Activated gamma-delta T cell treated with Interleukin-2 at 50 U/mL for 16 hours (primary cell): ENCODE measurements at regions not wholly inside any gene's neighbourhood (a gene's known extent, or its start where the extent isn't known, plus 50 kb on each side); places are given as distances from the start of the nearest gene placed in this dataset.
A peak's percentile ranks its signal among the peaks of the same experiment; 100 is the strongest.

Source experiments
- DNase-seq: peaks from one replicate; pipeline ENCODE4 v3.0.0-alpha.2; 2020

DNA sequence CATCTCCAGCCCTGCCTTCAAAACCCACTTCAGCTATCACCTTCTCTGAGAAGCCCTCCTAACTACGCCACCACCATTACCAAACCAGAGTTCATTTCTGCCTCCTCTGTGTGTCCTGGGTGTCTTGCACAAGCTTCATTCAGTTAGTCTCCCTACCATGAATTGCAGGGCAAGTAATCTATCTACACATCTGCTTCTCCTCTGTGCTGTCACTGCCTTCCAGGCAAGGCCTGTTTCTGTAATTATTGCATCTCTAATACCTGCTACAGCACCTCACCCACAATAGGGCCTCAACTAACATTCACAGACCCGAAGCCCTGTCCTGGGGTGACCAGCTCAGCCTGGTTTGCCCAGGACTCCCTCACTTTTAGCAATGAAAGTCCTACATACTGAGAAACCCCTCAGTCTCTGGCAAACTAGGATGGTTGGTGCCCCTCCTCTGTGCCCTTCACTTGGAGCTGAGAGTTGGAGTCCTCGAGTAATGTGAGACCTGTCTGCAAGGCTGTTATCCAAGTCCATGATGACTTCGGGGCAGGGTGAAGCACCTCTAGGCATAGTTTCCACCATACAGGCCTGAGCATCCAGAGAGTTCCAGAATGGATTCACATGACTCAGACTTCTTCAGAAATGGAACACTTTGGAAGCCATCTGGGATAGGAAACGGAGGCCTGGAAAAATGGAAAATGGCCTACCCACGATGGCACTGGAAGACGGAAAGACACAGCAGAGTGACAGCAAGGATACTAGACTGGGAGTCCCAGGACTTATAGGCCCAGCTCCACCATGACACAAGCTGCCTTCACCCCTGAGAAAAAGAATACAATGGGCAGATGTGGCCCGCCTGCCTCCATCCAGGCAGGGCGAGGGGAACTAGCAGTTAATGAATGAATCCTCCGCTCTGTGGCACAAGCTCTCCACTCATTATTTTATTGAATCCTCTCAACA is 269.3 kb downstream of the BUD13 start:
- DNase-seq = no peak

DNA sequence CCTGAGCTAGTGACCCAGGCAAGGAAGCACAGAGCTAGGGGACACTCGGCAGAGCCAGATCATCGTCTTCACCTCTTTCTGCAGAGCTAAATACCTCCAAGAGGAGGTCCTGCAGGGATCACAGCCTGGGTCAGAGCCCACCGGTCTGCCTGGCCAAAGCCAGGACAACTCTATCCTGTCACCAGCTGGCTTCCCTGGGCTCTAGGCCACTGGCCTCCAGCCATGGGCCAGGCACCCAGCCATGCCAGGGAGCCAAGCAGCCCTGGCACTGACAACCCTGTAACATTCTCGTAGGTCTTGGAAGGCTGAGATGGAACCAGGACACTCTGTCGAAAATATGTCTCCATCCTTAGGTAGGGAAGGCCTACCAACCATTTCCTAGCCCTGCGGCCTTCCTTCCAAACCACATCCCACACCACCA is 270.1 kb downstream of the BUD13 start:
- DNase-seq = no peak

- no peak for DNase-seq
These were observed 271.1 kb downstream of the BUD13 start for GRCh38 chr11:116501728-116502127.

GRCh38 chr11:116500947-116501602 is 271.7 kb downstream of the BUD13 start:
- no peak for DNase-seq

- no peak for DNase-seq
These were observed 272.5 kb downstream of the BUD13 start for GRCh38 chr11:116500026-116500946.

DNA sequence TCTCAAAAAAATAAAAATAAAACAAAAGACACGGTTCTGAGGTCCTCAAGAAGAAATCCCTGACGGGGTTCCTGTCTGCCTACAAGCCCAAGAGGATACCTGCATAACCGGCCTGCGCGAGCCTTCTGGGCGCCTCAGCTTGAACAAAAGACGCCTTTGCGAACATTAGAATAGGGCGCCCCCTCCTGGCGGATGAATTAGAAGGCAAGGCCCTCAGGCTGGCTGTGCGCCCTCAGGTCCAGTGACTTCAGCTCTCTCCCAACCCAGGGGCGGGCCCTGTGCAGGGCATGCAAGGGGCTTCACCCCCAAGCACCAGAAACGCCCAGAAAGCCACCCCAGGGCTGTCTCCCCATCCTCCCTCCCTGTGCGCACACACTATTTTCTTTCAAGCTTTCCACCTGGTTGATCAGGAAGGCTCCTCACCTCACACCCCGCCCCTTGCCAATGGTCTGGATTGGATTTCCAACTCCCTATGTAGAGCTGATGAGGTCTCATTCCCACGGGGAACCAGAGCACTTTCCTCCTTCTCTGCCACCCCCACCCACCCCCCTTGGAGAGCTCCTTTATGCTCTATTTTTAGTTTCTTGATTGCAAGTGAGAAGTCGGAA is 273.3 kb downstream of the BUD13 start:
- peak; percentile 8 for DNase-seq

- no peak for DNase-seq
These were observed 274.6 kb downstream of the BUD13 start for GRCh38 chr11:116498161-116498560.

GRCh38 chr11:116492600-116492999 is 280.2 kb downstream of the BUD13 start:
- DNase-seq = no peak

DNA sequence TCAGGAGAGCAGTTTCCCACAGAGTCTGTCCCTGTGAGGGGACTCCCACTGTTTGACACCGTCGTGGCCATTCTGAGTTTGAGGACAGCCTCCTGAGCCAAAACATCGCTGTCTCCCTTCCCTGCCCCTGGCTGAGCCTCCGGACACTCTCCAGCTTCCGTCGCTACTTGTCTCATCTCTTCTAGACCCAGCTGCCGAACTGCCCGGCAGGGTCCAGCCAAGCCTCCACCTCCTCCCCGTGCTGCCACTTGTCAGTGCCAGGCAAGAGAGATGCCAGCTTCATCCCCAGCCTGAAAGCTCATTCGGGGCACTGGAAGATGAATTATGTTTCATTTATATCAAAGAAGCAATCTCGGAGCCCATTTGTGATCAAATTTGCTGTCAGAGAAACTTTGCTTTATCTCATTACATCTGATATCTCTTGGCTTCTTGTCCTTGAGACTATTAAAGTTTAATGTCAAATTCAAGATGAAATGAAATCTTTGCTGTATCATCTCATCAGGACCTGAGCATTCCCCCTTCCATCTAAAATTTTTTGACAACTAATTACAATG is 283.9 kb downstream of the BUD13 start:
- DNase-seq = no peak

DNA sequence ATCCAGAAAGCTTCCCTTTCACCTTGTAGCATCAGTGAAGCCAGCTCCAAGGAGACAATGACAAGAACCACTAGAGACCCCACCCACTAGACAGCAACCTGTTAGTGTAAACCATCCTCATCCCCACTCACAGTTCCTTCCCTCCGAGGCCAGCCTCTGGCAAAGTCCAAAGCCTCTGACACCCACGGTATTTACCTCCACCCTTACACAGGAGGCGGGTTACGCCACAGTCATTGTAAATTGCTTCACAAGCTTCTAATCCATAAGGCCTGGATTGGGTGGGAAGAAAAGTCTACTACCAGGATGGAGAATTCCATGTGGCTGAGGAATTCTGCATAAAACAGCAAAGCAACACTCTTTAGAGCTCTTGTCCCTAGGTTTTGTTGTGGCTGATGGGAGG is 287.4 kb downstream of the BUD13 start:
- no peak for DNase-seq

GRCh38 chr11:116482716-116483115 is 290.1 kb downstream of the BUD13 start:
- no peak for DNase-seq

DNA sequence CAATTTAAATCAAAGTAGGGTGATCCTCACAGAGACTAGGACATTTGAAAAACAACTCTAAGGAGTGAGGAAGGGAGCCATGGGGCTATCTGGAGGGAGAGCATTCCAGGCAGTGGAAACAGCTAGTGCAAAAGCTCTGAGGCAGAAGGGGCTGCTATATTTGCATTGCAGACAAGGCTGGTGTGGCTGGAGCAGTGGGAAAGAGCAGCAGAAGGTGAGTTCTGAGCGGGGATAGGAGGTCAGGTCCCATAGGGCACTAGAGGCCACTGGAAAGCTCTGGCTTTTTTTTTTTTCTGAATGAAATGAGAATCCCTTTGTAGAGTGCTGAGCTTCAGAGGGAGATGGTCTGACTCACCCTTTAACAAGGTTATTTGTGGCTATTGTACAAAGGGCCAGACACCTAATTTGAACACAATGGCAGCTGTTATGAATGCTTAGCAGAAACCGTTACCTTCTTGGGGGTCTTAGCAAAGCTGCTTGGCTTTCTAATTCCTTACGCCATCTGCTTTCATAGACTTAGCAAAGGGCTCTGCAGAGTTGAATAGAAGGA is 291.6 kb downstream of the BUD13 start:
- DNase-seq = no peak

- DNase-seq = no peak
These were observed 293.8 kb downstream of the BUD13 start for GRCh38 chr11:116478669-116479668.

GRCh38 chr11:116478205-116478604 is 294.6 kb downstream of the BUD13 start:
- DNase-seq = no peak

- DNase-seq = no peak
These were observed 298.9 kb downstream of the BUD13 start for GRCh38 chr11:116473790-116474346.

DNA sequence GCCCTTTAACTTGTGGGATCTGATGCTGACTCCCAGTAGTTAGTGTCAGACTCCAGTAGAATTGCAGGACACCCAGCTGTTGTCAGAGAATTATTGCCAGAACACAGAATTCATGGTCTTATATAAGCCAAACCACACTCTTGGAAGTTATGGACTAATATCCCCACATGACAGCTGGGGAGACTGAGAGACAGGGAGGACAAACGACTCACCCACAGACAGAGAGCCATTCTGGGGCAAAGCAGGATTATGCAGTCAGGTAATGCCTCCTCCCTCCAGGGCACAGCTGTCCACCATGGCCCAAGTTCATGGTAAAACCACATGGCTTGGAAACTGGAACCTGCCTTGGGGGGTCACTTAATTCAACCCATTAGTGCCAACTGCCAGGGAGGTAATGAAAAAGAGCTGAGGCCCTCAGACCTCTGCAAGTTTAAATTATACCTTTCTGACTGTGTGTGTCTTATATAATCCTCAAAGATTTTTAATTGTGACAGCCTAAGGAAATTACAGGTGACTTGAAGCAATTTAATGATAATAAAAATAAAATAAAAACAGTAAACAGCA is 299.5 kb downstream of the BUD13 start:
- no peak for DNase-seq

DNA sequence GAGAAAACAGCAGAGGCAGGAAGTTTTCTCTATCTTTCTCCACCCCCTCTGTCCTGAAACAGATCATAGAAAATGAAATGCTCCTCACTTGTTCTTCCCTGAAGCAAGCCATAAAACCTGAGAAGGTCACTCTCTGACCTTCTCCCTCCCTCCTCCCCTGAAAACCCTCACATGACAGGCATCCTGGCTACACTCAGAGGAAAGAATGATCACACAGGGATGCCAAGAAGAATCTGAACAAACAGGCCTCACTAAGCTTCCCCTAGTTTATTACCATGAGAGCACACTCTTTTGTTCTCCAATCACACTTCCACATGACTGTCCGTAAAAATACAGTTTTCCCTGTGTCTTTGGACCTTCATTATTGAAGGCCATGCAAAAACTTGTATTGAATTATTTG is 300.1 kb downstream of the BUD13 start:
- DNase-seq = no peak

DNA sequence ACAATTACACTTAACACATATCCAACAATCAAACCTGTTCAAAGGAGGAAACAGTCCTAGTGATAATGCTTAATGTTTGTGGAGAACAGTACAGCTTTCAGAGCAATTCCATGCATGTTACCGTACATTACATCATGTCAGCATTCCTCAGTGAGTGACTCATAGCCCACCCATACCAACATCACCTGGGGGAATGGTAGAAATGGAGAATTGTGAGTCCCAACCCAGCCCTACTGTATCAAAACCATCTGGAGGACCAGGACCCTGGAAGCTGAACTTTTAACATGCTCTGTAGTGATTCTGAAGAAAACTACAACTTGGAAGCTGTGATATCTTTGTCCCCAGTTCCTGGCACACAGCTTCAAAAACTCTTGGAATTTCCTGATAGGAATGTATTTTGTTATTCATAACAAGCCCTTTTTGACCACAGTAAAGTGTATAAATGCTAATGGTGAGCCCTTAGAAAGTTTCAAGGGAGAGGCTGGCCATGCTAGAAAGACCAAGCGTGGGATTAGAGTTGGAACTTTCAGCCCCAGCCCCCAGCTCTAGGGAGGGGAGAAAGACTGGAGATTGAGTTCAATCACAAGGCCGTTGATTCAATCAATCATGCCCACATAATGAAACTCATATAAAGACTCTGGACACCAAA is 301.1 kb downstream of the BUD13 start:
- DNase-seq = no peak

DNA sequence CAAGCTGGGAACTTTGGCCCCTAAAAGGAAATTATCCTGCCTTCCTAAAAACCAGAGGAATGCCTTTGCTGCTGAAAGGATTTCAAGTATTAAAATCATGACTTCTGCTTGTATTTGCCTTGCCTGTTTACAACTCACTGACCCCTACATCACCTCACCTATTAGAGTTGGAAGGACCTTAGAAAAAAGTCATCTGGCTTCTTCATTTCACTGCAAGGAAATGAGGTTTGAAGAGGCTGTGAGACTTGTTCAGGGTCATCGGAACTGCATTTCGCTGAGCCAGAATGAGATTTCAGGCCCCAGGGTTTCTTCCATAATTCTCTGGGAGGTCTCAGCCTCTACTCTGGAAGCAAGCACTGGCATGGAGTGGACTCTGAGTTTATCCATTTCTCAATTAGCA is 304.1 kb downstream of the BUD13 start:
- DNase-seq = no peak

DNA sequence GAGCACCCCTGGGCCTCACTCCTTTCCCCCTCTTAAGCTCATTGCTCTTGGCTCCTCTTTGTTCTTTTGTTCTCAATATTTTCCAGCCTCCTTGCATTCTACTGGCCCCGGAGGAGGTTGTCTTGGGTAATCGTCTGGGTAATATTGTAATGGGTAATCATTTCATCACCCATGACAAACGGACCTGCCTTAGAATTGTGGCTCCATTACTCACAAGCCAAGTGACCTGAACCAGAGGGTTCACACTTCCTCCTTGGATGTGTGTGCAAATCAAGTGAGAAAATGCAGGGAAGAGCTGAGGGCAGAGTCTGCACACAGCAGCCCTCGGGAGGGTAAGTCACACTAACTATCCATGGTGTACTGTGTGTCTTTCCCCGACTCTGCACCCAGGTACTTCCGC is 305.0 kb downstream of the BUD13 start:
- DNase-seq = no peak
